Pancreas (tissue), 10 donors: ENCODE measurements at regions not wholly inside any gene's neighbourhood (a gene's known extent, or its start where the extent isn't known, plus 50 kb on each side); places are given as distances from the start of the nearest gene placed in this dataset.

Experiments used
- ATAC-seq, 4 donors: fragments of 200-7000 bp; cut with Tn5 transposase; one replicate each; pipeline versions ENCODE4 v1.8.0 to v1.9.1; 2020; ENCODE audit warnings: mild to moderate bottlenecking in 4 of 4, moderate library complexity in 4 of 4
- DNase-seq, 6 donors: peaks; one replicate each; pipeline ENCODE4 v3.0.0-alpha.2; 2020
- FAIRE-seq: peaks from 2 replicates; lab custom pipeline; 2012; peaks lifted over from hg19 to GRCh38; lab: Jason Lieb, UNC
- H3K27ac ChIP-seq, 4 donors: fragments of 200-600 bp; sonication (generic); 1 replicate in 3 of 4; 2 replicates in 1 of 4; pipeline versions ENCODE4 v1.5.0 to v1.8.0; 2020
- H3K27me3 ChIP-seq, 4 donors: fragments of 200-600 bp; one replicate each; pipeline ENCODE4 v1.8.0; 2021
- H3K36me3 ChIP-seq, 3 donors: fragments of 200-600 bp; sonication (generic) in 1 of 3; one replicate each; pipeline versions ENCODE4 v1.5.0 to v1.8.0; 2020 to 2021
- H3K4me1 ChIP-seq, 3 donors: fragments of 200-600 bp; one replicate each; pipeline ENCODE4 v1.8.0; 2021
- H3K4me3 ChIP-seq, 4 donors: fragments of 200-600 bp; sonication (generic) in 2 of 4; one replicate each; pipeline versions ENCODE4 v1.5.0 to v1.8.0; 2020 to 2021
- H3K9me3 ChIP-seq, 4 donors: fragments of 200-600 bp; one replicate each; pipeline ENCODE4 v1.8.0; 2021
- CTCF ChIP-seq, 4 donors: fragments of 200-600 bp; sonication (generic) in 3 of 4; IDR thresholded peaks; one replicate each; pipeline versions ENCODE4 v1.5.0 to v1.8.0; 2021; ENCODE audit warnings: antibody characterized with exemption in 4 of 4
- WGBS, 2 donors: extraction: QIAGEN DNeasy Blood & Tissue Kit; methylation state at CpG; one replicate each; pipeline ENCODE4 v1.1.7; 2013; 5-methylcytosine and 5-hydroxymethylcytosine counted together
- intact Hi-C, 3 donors: fragments of 100-400 bp; cut with DNase I; formaldehyde crosslinking; loops; one replicate each; pipeline versions ENCODE4 v1.11.1 to v1.14.2; 2022
- donor health status: healthy with polysubstance abuse.
- donor health status: DM: no; HTN: no; CAD: no; lungs with moderate emphysema.
- donor health status: DM: no; HTN: no; CAD: no.
- donor health status: control.
- donor health status: control.
- donor health status: Bipolar disorder and iron deficiency.
- donor health status: DM: yes; HTN: yes; CAD: no.
- donor health status: DM: no; HTN: no; CAD: no.
- donor health status: DM: no; HTN: no; CAD: no.
- donor health status: DM: yes; HTN: yes; CAD: no.

GRCh38 chr5:61621202-61621650, 289.2 kb downstream of the ZSWIM6 start:
- TF ChIP-seq CTCF (IDR thresholded peaks at IDR 0.05) = no peak
- DNase-seq (no peak), ATAC-seq (no peak), FAIRE-seq (no peak)
- Histone ChIP-seq H3K27ac (peak overlapping the region in 2 of 4 donors; percentile 0 to 55), H3K27me3 (no peaks in the 10 kb centered on the region), H3K4me1 (peaks cover 7 to 18% (median 16%) of the 10 kb centered on the region in 3 donors), H3K36me3 (no peaks in the 10 kb centered on the region), H3K9me3 (no peaks in the 10 kb centered on the region), H3K4me3 (no peak overlapping the region)
- WGBS, 2 donors = 65 to 68% methylated on average over 7 of the region's 7 CpGs
- intact Hi-C loops = no loop called here

GRCh38 chr5:61622156-61622555, 290.1 kb downstream of the ZSWIM6 start:
- Histone ChIP-seq H3K4me1 (peaks cover 7 to 18% (median 16%) of the 10 kb centered on the region in 3 donors), H3K4me3 (no peak overlapping the region), H3K27ac (no peak overlapping the region), H3K27me3 (no peaks in the 10 kb centered on the region), H3K9me3 (no peaks in the 10 kb centered on the region), H3K36me3 (no peaks in the 10 kb centered on the region)
- no peak for FAIRE-seq
- intact Hi-C loops = no loop called here
- TF ChIP-seq CTCF (IDR thresholded peaks at IDR 0.05) = no peak
- no peak for ATAC-seq
- 96% methylated on average over 2 of the region's 2 CpGs for WGBS, 2 donors
- no peak for DNase-seq

DNA sequence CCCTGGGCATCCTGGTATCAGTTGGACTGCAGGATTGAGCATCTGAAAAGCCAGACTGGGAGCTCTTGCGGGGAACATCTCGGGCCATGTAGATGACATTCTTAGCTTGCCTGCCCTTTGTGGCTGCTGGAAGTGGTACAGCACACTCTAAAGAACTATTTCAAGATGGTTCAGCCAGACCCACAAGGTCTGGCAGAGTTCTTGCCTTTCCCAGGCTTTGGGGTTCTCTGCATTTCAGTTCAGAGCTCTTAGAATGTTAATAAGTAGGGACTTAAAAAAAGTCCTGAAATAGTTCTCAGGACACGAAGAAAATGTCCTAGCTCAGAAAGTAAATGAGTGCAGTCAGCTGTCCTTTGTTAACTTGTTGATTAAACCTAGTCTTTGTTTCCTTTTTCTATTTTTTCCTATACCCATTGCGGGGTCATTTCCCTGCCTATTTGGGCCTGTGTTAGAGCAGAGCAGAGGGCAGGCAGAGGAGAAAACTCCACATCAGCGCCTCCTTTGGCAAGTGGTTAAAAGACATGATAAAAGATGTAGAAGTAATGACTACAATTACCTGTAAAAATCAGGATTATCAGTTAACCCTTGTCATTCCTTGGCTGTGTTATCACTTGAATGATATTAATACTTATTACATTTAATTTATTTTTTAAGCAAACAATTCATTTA, 291.5 kb downstream of the ZSWIM6 start:
- Histone ChIP-seq H3K4me3 (no peak overlapping the region), H3K27me3 (no peaks in the 10 kb centered on the region), H3K9me3 (no peaks in the 10 kb centered on the region), H3K36me3 (no peaks in the 10 kb centered on the region), H3K27ac (no peak overlapping the region), H3K4me1 (peaks cover 7 to 18% (median 16%) of the 10 kb centered on the region in 3 donors)
- FAIRE-seq = no peak
- WGBS, 2 donors = 87 to 90% methylated on average over 5 of the region's 5 CpGs
- DNase-seq = no peak
- ATAC-seq = no peak
- intact Hi-C loops = no loop called here
- no peak for TF ChIP-seq CTCF (IDR thresholded peaks at IDR 0.05)

DNA sequence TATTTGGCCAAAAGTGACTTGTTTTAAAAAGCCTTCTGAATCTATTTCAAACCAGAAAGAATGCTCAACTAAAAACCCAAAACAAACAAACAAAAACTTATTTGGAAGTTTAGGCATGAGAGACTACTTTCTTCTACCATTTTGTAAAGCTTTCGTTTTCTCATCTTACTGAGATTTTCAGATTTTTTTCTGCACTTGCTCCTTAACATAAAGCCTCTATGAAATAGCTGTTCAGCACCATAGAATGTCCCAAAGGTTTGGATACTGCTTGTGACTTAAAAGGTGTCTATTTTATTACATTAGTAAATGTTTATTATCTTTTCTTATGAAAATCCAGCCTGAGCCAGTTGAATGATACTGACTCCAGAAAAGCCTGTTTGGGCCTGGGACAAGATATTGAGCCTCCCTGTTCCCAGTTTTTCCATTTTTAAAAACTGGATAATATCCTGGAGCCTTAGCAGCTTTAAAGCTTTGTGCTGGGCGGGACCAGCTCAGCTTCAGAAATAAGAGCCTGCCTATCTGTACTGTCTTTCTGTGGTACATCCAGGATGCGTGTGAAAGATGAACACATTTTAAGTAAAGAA, 292.6 kb downstream of the ZSWIM6 start:
- no peak for DNase-seq
- H3K9me3 ChIP-seq = no peaks in the 10 kb centered on the region
- intact Hi-C loops = no loop called here
- no peak overlapping the region for H3K27ac ChIP-seq
- peak overlapping the region in 1 of 4 donors; percentile 60 for H3K4me3 ChIP-seq
- H3K27me3 ChIP-seq = no peaks in the 10 kb centered on the region
- H3K4me1 ChIP-seq = peaks cover 7 to 18% (median 16%) of the 10 kb centered on the region in 3 donors
- WGBS, 2 donors = 87 to 91% methylated on average over 3 of the region's 3 CpGs
- FAIRE-seq = no peak
- TF ChIP-seq CTCF (IDR thresholded peaks at IDR 0.05) = no peak
- ATAC-seq = no peak
- H3K36me3 ChIP-seq = no peaks in the 10 kb centered on the region

DNA sequence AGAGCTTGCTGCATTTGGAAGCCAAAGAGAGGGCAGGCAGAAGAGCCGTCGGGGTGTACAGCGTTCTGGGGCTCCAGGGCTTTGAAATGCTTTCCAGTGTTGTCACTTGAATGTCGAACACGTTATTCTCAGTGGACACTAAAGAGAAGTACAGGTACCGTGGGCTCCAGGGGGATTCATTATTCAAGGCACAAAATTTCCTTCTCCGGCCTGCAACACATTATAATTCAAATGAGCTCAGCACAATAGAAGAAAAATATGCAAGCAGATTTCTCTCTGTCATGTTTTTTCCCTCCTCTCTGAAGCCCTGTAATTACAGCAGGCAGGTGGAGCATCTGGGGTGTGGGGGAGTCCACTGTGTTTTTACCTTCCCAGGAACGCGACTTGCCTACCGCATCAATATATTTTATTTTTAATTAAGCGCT, 293.1 kb downstream of the ZSWIM6 start:
- 33 to 35% methylated on average over 11 of the region's 11 CpGs for WGBS, 2 donors
- Histone ChIP-seq H3K4me1 (peaks cover 5 to 18% (median 16%) of the 10 kb centered on the region in 3 donors), H3K9me3 (no peaks in the 10 kb centered on the region), H3K4me3 (peak overlapping the region in 3 of 4 donors; percentile 44 to 60 (median 55)), H3K27ac (peak overlapping the region in 2 of 4 donors; percentile 66 to 78), H3K36me3 (no peaks in the 10 kb centered on the region), H3K27me3 (no peaks in the 10 kb centered on the region)
- TF ChIP-seq CTCF (IDR thresholded peaks at IDR 0.05) = no peak
- DNase-seq (no peak), FAIRE-seq (no peak), ATAC-seq (no peak)
- intact Hi-C loops = no loop called here
